ENCODE measurements at regions not wholly inside any gene's neighbourhood (a gene's known extent, or its start where the extent isn't known, plus 50 kb on each side); places are given as distances from the start of the nearest gene placed in this dataset.
"Not testable (repeated sequence)": the region's sequence is repeated elsewhere in the genome, so short reads cannot be mapped to it uniquely, and the experiment has no call there.

DNA sequence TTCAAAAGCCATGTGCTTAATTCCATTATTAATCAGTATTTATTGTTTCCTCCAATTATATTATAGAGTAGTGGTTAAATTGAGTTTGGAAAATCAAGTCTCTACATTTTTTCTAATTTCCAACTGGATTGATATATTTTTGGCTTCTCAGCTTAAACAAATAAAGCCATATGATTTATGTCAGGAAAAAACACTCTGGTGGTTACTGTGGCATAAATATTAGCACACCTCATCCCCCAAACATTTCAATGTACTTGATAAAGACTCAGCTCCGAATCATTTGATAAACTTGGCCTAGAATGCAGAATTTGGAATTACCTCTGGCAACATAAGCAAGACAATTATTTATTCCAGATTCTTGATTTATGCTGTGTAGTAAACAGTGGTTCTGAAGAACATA lies 2313.8 kb downstream of the ARAP2 start:
- Histone ChIP-seq H3K4me3 (no peak overlapping the region), H3K36me3 (no peaks in the 10 kb centered on the region), H3K4me1 (no peaks in the 10 kb centered on the region), H3K27me3 (no peaks in the 10 kb centered on the region), H3K27ac (replicated peaks in 1 of 4) (no peak overlapping the region), H3K9me3 (no peaks in the 10 kb centered on the region)
- intact Hi-C loops (cut with DNase I): no loop called here
- no peak for DNase-seq (ENCODE audit: extremely low spot score)
- WGBS: 29% methylated on average over 1 of the region's 1 CpG
- TF ChIP-seq EP300 (IDR thresholded peaks at IDR 0.05) (no peak), POLR2A (IDR thresholded peaks at IDR 0.05; ENCODE audit: low read depth) (no peak), POLR2AphosphoS5 (IDR thresholded peaks at IDR 0.05) (no peak)
- TF ChIP-seq, protein P1, sequence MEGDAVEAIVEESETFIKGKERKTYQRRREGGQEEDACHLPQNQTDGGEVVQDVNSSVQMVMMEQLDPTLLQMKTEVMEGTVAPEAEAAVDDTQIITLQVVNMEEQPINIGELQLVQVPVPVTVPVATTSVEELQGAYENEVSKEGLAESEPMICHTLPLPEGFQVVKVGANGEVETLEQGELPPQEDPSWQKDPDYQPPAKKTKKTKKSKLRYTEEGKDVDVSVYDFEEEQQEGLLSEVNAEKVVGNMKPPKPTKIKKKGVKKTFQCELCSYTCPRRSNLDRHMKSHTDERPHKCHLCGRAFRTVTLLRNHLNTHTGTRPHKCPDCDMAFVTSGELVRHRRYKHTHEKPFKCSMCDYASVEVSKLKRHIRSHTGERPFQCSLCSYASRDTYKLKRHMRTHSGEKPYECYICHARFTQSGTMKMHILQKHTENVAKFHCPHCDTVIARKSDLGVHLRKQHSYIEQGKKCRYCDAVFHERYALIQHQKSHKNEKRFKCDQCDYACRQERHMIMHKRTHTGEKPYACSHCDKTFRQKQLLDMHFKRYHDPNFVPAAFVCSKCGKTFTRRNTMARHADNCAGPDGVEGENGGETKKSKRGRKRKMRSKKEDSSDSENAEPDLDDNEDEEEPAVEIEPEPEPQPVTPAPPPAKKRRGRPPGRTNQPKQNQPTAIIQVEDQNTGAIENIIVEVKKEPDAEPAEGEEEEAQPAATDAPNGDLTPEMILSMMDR (IDR thresholded peaks at IDR 0.05): no peak

DNA sequence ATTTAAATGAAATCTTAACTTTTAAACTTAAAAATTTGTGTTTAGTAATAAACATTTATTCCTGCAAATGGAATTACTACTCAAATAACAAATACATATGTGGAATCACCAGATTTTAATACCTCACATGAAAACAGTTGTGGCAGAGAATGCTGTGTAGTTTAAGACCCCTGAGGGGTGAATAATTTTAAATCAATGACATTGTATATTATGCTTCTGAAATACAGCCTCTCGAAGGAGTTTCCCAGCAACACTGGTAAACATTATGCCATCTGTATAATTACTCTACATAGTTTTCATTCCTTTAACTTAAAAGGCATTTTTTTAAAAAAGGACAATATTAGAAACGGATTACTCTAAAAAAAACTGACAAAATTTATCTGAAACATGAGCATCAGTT lies 2313.3 kb downstream of the ARAP2 start:
- no peaks in the 10 kb centered on the region for H3K9me3 ChIP-seq
- TF ChIP-seq EP300 (IDR thresholded peaks at IDR 0.05): no peak
- TF ChIP-seq, protein P1 (IDR thresholded peaks at IDR 0.05): no peak
- TF ChIP-seq POLR2A (IDR thresholded peaks at IDR 0.05; ENCODE audit: low read depth): no peak
- TF ChIP-seq POLR2AphosphoS5 (IDR thresholded peaks at IDR 0.05): no peak
- intact Hi-C loops (cut with DNase I): no loop called here
- no peak for DNase-seq (ENCODE audit: extremely low spot score)
- no peaks in the 10 kb centered on the region for H3K27me3 ChIP-seq
- 54% methylated on average over 2 of the region's 2 CpGs for WGBS
- no peak overlapping the region for H3K4me3 ChIP-seq
- H3K4me1 ChIP-seq: no peaks in the 10 kb centered on the region
- H3K36me3 ChIP-seq: no peaks in the 10 kb centered on the region
- no peak overlapping the region for H3K27ac ChIP-seq (replicated peaks in 1 of 4)

DNA sequence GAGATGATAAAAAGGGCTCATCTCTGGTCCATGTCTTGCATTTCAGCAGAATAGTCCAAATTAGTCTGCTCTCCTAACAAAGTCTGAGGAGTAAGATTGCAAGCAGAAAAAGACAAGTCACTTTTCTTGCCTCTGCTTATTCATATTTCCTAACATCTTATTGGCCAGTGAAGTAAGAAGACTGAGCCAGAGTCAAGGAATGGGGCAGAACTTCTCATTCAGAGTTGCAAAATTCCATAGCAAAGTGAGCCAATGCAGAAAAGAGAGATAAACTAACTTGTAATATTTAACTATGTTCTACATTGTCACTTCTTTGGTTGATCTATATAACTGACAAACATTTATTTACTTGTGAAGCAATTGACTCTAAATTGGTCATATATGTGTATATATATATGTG lies 2304.0 kb downstream of the ARAP2 start:
- intact Hi-C loops (cut with DNase I): no loop called here
- Histone ChIP-seq H3K4me3 (no peak overlapping the region), H3K27ac (replicated peaks in 1 of 4) (no peak overlapping the region), H3K9me3 (no peaks in the 10 kb centered on the region), H3K4me1 (no peaks in the 10 kb centered on the region), H3K27me3 (no peaks in the 10 kb centered on the region), H3K36me3 (no peaks in the 10 kb centered on the region)
- DNase-seq (ENCODE audit: extremely low spot score): no peak
- TF ChIP-seq, protein P1 (IDR thresholded peaks at IDR 0.05): no peak
- TF ChIP-seq POLR2A (IDR thresholded peaks at IDR 0.05; ENCODE audit: low read depth) (no peak), EP300 (IDR thresholded peaks at IDR 0.05) (no peak), POLR2AphosphoS5 (IDR thresholded peaks at IDR 0.05) (no peak)

DNA sequence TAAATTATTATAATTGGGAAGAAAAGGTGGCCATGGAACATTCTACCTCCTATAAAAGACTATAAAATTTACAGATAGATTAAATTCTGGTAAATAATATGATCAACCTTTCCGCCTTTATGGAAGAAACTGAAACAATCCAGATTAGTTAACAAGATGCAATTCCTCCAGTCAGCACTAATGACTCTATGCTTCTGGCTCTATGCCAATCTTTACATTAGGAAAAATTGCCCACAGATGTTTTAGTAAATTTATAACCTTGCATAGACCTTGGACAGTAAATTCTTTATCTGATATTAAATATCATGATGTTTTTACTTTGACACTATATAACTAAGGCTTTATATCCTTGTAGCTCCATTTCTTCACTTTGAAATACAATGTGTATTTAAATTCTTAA lies 2302.5 kb downstream of the ARAP2 start:
- no peaks in the 10 kb centered on the region for H3K9me3 ChIP-seq
- no peaks in the 10 kb centered on the region for H3K36me3 ChIP-seq
- no peaks in the 10 kb centered on the region for H3K4me1 ChIP-seq
- DNase-seq (ENCODE audit: extremely low spot score): no peak
- H3K4me3 ChIP-seq: no peak overlapping the region
- H3K27ac ChIP-seq (replicated peaks in 1 of 4): no peak overlapping the region
- no peaks in the 10 kb centered on the region for H3K27me3 ChIP-seq
- TF ChIP-seq EP300 (IDR thresholded peaks at IDR 0.05): no peak
- no peak for TF ChIP-seq POLR2AphosphoS5 (IDR thresholded peaks at IDR 0.05)
- TF ChIP-seq POLR2A (IDR thresholded peaks at IDR 0.05; ENCODE audit: low read depth): no peak
- TF ChIP-seq, protein P1 (IDR thresholded peaks at IDR 0.05): no peak
- intact Hi-C loops (cut with DNase I): no loop called here
- WGBS: 64% methylated on average over 1 of the region's 1 CpG

DNA sequence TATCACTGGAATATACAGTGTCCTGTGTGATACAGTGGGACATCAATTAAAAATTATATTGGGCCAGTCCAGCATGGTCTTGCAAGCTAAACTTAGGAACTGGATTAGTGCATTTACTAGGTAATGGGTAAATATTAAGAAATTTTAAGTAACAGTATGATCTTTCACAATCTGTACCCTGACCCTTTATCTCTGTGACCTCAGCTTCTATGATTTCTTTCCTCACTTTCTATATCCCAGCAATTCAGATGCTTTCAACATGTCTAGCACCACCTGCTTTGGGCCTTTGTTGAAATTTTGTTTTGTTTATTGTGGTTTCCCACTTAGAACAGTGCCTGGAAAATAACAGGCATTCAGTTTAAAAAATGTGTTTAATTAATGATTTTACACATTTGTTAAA lies 2295.4 kb downstream of the ARAP2 start:
- no peak overlapping the region for H3K27ac ChIP-seq (replicated peaks in 1 of 4)

DNA sequence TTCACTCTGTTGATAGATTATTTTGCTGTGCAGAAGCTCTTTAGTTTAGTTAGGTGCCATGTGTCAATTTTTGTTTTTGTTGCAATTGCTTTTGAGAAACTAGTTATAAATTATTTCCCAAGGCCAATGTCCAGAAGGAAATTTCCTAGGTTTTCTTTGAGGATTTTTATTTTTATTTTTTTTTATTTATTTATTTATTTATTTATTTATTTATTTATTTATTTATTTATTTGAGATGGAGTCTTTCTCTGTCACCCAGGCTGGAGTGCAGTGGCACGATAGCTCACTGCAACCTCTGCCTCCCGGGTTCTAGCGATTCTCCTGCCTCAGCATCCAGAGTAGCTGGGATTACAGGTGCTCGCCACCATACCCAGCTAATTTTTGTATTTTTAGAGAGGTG lies 2290.5 kb downstream of the ARAP2 start:
- H3K4me3 ChIP-seq; intact Hi-C loops (cut with DNase I); H3K4me1 ChIP-seq; DNase-seq (ENCODE audit: extremely low spot score); H3K36me3 ChIP-seq; H3K27ac ChIP-seq (replicated peaks in 1 of 4); H3K27me3 ChIP-seq; H3K9me3 ChIP-seq: not testable (repeated sequence)
- 97% methylated on average over 4 of the region's 4 CpGs for WGBS

More for the DNA sequence above, 2295.4 kb downstream of the ARAP2 start:
- TF ChIP-seq, protein P1 (IDR thresholded peaks at IDR 0.05): no peak
- TF ChIP-seq EP300 (IDR thresholded peaks at IDR 0.05) (no peak), POLR2A (IDR thresholded peaks at IDR 0.05; ENCODE audit: low read depth) (no peak), POLR2AphosphoS5 (IDR thresholded peaks at IDR 0.05) (no peak)
- Histone ChIP-seq H3K36me3 (no peaks in the 10 kb centered on the region), H3K27me3 (no peaks in the 10 kb centered on the region), H3K4me3 (no peak overlapping the region), H3K4me1 (no peaks in the 10 kb centered on the region), H3K9me3 (no peaks in the 10 kb centered on the region)
- intact Hi-C loops (cut with DNase I): no loop called here
- DNase-seq (ENCODE audit: extremely low spot score): no peak
